NCI-H510A (cell line): ENCODE measurements at regions not wholly inside any gene's neighbourhood (a gene's known extent, or its start where the extent isn't known, plus 50 kb on each side); places are given as distances from the start of the nearest gene placed in this dataset.

Source experiments
- DNase-seq: peaks from one replicate; lab custom pipeline; 2025; lab: John Stamatoyannopoulos, UW

- DNase-seq, result no peak
Measured at GRCh38 chr2:129895061-129895460, 84.4 kb upstream of the RAB6C start.

GRCh38 chr2:129895526-129896082 lies 83.9 kb upstream of the RAB6C start:
- no peak for DNase-seq

GRCh38 chr2:129896226-129897100 lies 83.0 kb upstream of the RAB6C start:
- DNase-seq, result no peak

GRCh38 chr2:129901754-129902415 lies 77.6 kb upstream of the RAB6C start:
- DNase-seq, result no peak

- DNase-seq, result no peak
Measured at GRCh38 chr2:129902731-129903585, 76.5 kb upstream of the RAB6C start.

- DNase-seq, result no peak
Measured at GRCh38 chr2:129903586-129904425, 75.7 kb upstream of the RAB6C start.

- DNase-seq, result no peak
Measured at GRCh38 chr2:129904532-129905446, 74.7 kb upstream of the RAB6C start.

GRCh38 chr2:129905664-129906081 lies 73.8 kb upstream of the RAB6C start:
- DNase-seq, result no peak

- DNase-seq, result no peak
Measured at GRCh38 chr2:129906139-129906860, 73.2 kb upstream of the RAB6C start.

- no peak for DNase-seq
Measured at GRCh38 chr2:129906861-129907235, 72.6 kb upstream of the RAB6C start.

GRCh38 chr2:129907256-129907998 lies 72.0 kb upstream of the RAB6C start:
- DNase-seq, result no peak

- no peak for DNase-seq
Measured at GRCh38 chr2:129908721-129909373, 70.6 kb upstream of the RAB6C start.

GRCh38 chr2:129909651-129910418 lies 69.6 kb upstream of the RAB6C start:
- no peak for DNase-seq

GRCh38 chr2:129910446-129911362 lies 68.8 kb upstream of the RAB6C start:
- DNase-seq, result no peak

- no peak for DNase-seq
Measured at GRCh38 chr2:129911363-129912065, 68.0 kb upstream of the RAB6C start.
